SK-MEL-5 (cell line): ENCODE measurements at regions not wholly inside any gene's neighbourhood (a gene's known extent, or its start where the extent isn't known, plus 50 kb on each side); places are given as distances from the start of the nearest gene placed in this dataset.

Source experiments
- DNase-seq: peaks from one replicate; pipeline ENCODE4 v3.0.0-alpha.2; 2016; ENCODE audit warnings: low read depth, low spot score
- in situ Hi-C: cut with HindIII; loops from 2 replicates; pipeline ENCODE4 v1.10.0; 2016; ENCODE audit warnings: low sequenced_read_pairs, high pct_unique_total_duplicates, low pct_unique_long_range_greater_than_20kb

- no peak for DNase-seq
- in situ Hi-C loops = no loop called here
Observed at GRCh38 chr20:16179919-16180318, 393.3 kb downstream of the KIF16B start.

- no peak for DNase-seq
- in situ Hi-C loops = no loop called here
Observed at GRCh38 chr20:16179371-16179770, 393.9 kb downstream of the KIF16B start.

GRCh38 chr20:16178546-16179135 is 394.6 kb downstream of the KIF16B start:
- DNase-seq = no peak
- in situ Hi-C loops = no loop called here

GRCh38 chr20:16175322-16175961 is 397.8 kb downstream of the KIF16B start:
- DNase-seq = no peak
- in situ Hi-C loops = no loop called here

- DNase-seq = no peak
- in situ Hi-C loops = no loop called here
Observed at GRCh38 chr20:16174311-16174710, 398.9 kb downstream of the KIF16B start.

- in situ Hi-C loops = no loop called here
- DNase-seq = no peak
Observed at GRCh38 chr20:16173044-16173443, 400.2 kb downstream of the KIF16B start.

GRCh38 chr20:16171180-16171579 is 402.1 kb downstream of the KIF16B start:
- in situ Hi-C loops = no loop called here
- no peak for DNase-seq

GRCh38 chr20:16170406-16170971 is 402.8 kb downstream of the KIF16B start:
- no peak for DNase-seq

GRCh38 chr20:16167423-16168130 is 405.7 kb downstream of the KIF16B start:
- no peak for DNase-seq
- in situ Hi-C loops = no loop called here

More at GRCh38 chr20:16170406-16170971, 402.8 kb downstream of the KIF16B start:
- in situ Hi-C loops = no loop called here

GRCh38 chr20:16166737-16167136 is 406.5 kb downstream of the KIF16B start:
- in situ Hi-C loops = no loop called here
- DNase-seq = no peak

- no peak for DNase-seq
Observed at GRCh38 chr20:16158976-16159286, 414.3 kb downstream of the KIF16B start.

GRCh38 chr20:16158090-16158975 is 414.9 kb downstream of the KIF16B start:
- DNase-seq = no peak
- in situ Hi-C loops = no loop called here

More at GRCh38 chr20:16158976-16159286, 414.3 kb downstream of the KIF16B start:
- in situ Hi-C loops = no loop called here

GRCh38 chr20:16147916-16148315 is 425.3 kb downstream of the KIF16B start:
- DNase-seq = no peak
- in situ Hi-C loops = no loop called here

- DNase-seq = no peak
- in situ Hi-C loops = no loop called here
Observed at GRCh38 chr20:16147216-16147615, 426.0 kb downstream of the KIF16B start.

GRCh38 chr20:16145919-16146318 is 427.3 kb downstream of the KIF16B start:
- in situ Hi-C loops = no loop called here
- no peak for DNase-seq

- in situ Hi-C loops = no loop called here
- DNase-seq = no peak
Observed at GRCh38 chr20:16143596-16143995, 429.7 kb downstream of the KIF16B start.

- DNase-seq = no peak
Observed at GRCh38 chr20:16135630-16136029, 437.6 kb downstream of the KIF16B start.

More at GRCh38 chr20:16135630-16136029, 437.6 kb downstream of the KIF16B start:
- in situ Hi-C loops = no loop called here
